SU-DHL-6 (cell line): ENCODE measurements at regions not wholly inside any gene's neighbourhood (a gene's known extent, or its start where the extent isn't known, plus 50 kb on each side); places are given as distances from the start of the nearest gene placed in this dataset.

Experiments used
- CTCF ChIP-seq: fragments of 200-600 bp; sonication (generic); IDR thresholded peaks from one replicate; pipeline ENCODE4 v1.5.1; 2017; ENCODE audit warnings: antibody characterized with exemption, mild to moderate bottlenecking, low read length, moderate library complexity; ENCODE audit not compliant: insufficient read depth, poor library complexity, severe bottlenecking
- EZH2phosphoT487 ChIP-seq: fragments of 200-600 bp; sonication (generic), shearing (Covaris generic); conservative IDR thresholded peaks from 2 replicates; pipeline ENCODE4 v1.6.1; 2018; ENCODE audit warnings: mild to moderate bottlenecking, antibody characterized with exemption, low read length, moderate library complexity, mixed read lengths

GRCh38 chr2:49291619-49292018 is 137.3 kb upstream of the FSHR start:
- no peak for TF ChIP-seq CTCF
- TF ChIP-seq EZH2phosphoT487: no peak
